ENCODE measurements at regions not wholly inside any gene's neighbourhood (a gene's known extent, or its start where the extent isn't known, plus 50 kb on each side); places are given as distances from the start of the nearest gene placed in this dataset.

DNA sequence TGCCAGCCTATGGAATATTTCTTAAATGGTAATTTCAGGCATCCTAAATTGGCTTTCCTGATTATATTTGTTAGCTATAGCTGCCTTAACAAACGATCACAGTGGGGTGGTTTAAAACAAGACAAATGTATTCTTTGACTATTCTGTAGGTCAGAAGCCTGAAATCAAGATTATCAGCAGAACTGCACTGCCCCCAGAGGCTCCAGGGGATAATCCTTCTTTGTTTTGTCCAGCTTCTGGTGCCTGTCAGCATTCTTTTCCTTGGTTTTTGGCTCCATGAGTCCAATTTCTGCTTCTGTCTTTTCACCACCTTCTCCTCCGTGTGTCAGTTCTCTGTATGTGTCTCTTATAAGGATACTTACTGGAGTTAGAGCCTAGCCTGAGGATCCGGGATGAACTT lies 1282.2 kb upstream of the USP15 start:
- Histone ChIP-seq H3K4me1 (ENCODE audit: control insufficient read depth in 4 of 4, insufficient read depth in 4 of 4, low read length in 3 of 4) (no peaks in the 10 kb centered on the region), H3K9ac (ENCODE audit: low read depth in 1 of 2, low read length in 2 of 2) (no peak overlapping the region), H3K4me3 (ENCODE audit: low read depth in 1 of 3, low read length in 3 of 3) (no peak overlapping the region), H3K27me3 (ENCODE audit: control insufficient read depth in 4 of 4, insufficient read depth in 4 of 4, low read length in 3 of 4) (no peaks in the 10 kb centered on the region), H3K27ac (ENCODE audit: low read depth in 1 of 2, low read length in 2 of 2) (no peak overlapping the region), H3K36me3 (ENCODE audit: control insufficient read depth in 4 of 4, insufficient read depth in 3 of 4, low read depth in 1 of 4, low read length in 3 of 4) (no peaks in the 10 kb centered on the region), H3K9me3 (ENCODE audit: control insufficient read depth in 4 of 4, low read length in 3 of 4) (no peaks in the 10 kb centered on the region)
- TF ChIP-seq HNF4G (IDR thresholded peaks at IDR 0.05) (no peak), RAD21 (IDR thresholded peaks at IDR 0.05) (peak; percentile 70 to 75), NR2F2 (IDR thresholded peaks at IDR 0.05) (no peak), FOXA1 (IDR thresholded peaks at IDR 0.05) (no peak), SP1 (IDR thresholded peaks at IDR 0.05) (no peak)
- TF ChIP-seq, protein P1, sequence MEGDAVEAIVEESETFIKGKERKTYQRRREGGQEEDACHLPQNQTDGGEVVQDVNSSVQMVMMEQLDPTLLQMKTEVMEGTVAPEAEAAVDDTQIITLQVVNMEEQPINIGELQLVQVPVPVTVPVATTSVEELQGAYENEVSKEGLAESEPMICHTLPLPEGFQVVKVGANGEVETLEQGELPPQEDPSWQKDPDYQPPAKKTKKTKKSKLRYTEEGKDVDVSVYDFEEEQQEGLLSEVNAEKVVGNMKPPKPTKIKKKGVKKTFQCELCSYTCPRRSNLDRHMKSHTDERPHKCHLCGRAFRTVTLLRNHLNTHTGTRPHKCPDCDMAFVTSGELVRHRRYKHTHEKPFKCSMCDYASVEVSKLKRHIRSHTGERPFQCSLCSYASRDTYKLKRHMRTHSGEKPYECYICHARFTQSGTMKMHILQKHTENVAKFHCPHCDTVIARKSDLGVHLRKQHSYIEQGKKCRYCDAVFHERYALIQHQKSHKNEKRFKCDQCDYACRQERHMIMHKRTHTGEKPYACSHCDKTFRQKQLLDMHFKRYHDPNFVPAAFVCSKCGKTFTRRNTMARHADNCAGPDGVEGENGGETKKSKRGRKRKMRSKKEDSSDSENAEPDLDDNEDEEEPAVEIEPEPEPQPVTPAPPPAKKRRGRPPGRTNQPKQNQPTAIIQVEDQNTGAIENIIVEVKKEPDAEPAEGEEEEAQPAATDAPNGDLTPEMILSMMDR (IDR thresholded peaks at IDR 0.05; ENCODE audit: low read depth, low read length, missing input control): peak; percentile 25
- DNase-seq (ENCODE audit: low spot score): no peak
- 44% methylated on average over 3 of the region's 3 CpGs for WGBS

DNA sequence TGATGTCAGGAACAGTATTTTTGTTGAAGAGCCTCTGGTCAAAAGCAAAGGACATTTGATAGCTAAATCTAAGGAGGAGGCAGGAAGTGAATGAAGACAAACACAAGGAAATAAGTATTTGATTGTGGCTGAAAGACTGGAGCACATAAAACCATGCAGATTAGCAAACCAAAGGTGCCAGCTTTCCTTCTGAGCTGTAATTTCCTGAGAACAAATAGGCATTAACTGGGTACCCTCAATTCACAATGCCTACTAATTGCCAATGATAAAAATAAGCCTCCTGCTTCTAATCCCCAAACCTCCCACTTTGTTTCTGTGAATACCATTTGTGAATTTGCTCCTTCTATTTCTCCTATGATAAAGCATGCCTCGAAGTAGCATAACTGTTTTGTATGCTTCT lies 1279.6 kb upstream of the USP15 start:
- Histone ChIP-seq H3K4me3 (ENCODE audit: low read depth in 1 of 3, low read length in 3 of 3) (no peak overlapping the region), H3K27ac (ENCODE audit: low read depth in 1 of 2, low read length in 2 of 2) (no peak overlapping the region), H3K27me3 (ENCODE audit: control insufficient read depth in 4 of 4, insufficient read depth in 4 of 4, low read length in 3 of 4) (no peaks in the 10 kb centered on the region), H3K36me3 (ENCODE audit: control insufficient read depth in 4 of 4, insufficient read depth in 3 of 4, low read depth in 1 of 4, low read length in 3 of 4) (no peaks in the 10 kb centered on the region), H3K9me3 (ENCODE audit: control insufficient read depth in 4 of 4, low read length in 3 of 4) (no peaks in the 10 kb centered on the region), H3K4me1 (ENCODE audit: control insufficient read depth in 4 of 4, insufficient read depth in 4 of 4, low read length in 3 of 4) (no peaks in the 10 kb centered on the region), H3K9ac (ENCODE audit: low read depth in 1 of 2, low read length in 2 of 2) (no peak overlapping the region)
- no peak for DNase-seq (ENCODE audit: low spot score)
- TF ChIP-seq FOXA1 (IDR thresholded peaks at IDR 0.05) (no peak), RAD21 (IDR thresholded peaks at IDR 0.05) (no peak), GABPA (IDR thresholded peaks at IDR 0.05 in 1 of 2, conservative IDR thresholded peaks at IDR 0.05 in 1 of 2) (no peak), JUND (IDR thresholded peaks at IDR 0.05) (no peak), TAF1 (conservative IDR thresholded peaks at IDR 0.05) (no peak), SP1 (IDR thresholded peaks at IDR 0.05) (no peak), EGR1 (IDR thresholded peaks at IDR 0.05; ENCODE audit: low read depth in 2 of 2) (no peak), YY1 (IDR thresholded peaks at IDR 0.05) (no peak), HNF4A (conservative IDR thresholded peaks at IDR 0.05) (no peak), RXRA (IDR thresholded peaks at IDR 0.05) (no peak), FOXA2 (IDR thresholded peaks at IDR 0.05) (no peak), HNF4G (IDR thresholded peaks at IDR 0.05) (no peak)
- TF ChIP-seq, protein P2, sequence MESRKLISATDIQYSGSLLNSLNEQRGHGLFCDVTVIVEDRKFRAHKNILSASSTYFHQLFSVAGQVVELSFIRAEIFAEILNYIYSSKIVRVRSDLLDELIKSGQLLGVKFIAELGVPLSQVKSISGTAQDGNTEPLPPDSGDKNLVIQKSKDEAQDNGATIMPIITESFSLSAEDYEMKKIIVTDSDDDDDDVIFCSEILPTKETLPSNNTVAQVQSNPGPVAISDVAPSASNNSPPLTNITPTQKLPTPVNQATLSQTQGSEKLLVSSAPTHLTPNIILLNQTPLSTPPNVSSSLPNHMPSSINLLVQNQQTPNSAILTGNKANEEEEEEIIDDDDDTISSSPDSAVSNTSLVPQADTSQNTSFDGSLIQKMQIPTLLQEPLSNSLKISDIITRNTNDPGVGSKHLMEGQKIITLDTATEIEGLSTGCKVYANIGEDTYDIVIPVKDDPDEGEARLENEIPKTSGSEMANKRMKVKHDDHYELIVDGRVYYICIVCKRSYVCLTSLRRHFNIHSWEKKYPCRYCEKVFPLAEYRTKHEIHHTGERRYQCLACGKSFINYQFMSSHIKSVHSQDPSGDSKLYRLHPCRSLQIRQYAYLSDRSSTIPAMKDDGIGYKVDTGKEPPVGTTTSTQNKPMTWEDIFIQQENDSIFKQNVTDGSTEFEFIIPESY (IDR thresholded peaks at IDR 0.05): no peak
- TF ChIP-seq, protein P3, sequence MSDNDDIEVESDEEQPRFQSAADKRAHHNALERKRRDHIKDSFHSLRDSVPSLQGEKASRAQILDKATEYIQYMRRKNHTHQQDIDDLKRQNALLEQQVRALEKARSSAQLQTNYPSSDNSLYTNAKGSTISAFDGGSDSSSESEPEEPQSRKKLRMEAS (IDR thresholded peaks at IDR 0.05): no peak
- TF ChIP-seq, protein P4, sequence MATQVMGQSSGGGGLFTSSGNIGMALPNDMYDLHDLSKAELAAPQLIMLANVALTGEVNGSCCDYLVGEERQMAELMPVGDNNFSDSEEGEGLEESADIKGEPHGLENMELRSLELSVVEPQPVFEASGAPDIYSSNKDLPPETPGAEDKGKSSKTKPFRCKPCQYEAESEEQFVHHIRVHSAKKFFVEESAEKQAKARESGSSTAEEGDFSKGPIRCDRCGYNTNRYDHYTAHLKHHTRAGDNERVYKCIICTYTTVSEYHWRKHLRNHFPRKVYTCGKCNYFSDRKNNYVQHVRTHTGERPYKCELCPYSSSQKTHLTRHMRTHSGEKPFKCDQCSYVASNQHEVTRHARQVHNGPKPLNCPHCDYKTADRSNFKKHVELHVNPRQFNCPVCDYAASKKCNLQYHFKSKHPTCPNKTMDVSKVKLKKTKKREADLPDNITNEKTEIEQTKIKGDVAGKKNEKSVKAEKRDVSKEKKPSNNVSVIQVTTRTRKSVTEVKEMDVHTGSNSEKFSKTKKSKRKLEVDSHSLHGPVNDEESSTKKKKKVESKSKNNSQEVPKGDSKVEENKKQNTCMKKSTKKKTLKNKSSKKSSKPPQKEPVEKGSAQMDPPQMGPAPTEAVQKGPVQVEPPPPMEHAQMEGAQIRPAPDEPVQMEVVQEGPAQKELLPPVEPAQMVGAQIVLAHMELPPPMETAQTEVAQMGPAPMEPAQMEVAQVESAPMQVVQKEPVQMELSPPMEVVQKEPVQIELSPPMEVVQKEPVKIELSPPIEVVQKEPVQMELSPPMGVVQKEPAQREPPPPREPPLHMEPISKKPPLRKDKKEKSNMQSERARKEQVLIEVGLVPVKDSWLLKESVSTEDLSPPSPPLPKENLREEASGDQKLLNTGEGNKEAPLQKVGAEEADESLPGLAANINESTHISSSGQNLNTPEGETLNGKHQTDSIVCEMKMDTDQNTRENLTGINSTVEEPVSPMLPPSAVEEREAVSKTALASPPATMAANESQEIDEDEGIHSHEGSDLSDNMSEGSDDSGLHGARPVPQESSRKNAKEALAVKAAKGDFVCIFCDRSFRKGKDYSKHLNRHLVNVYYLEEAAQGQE (IDR thresholded peaks at IDR 0.05): no peak
- WGBS: 48% methylated on average over 1 of the region's 1 CpG
